HCT116 (cell line): ENCODE measurements at regions not wholly inside any gene's neighbourhood (a gene's known extent, or its start where the extent isn't known, plus 50 kb on each side); places are given as distances from the start of the nearest gene placed in this dataset.

Experiments
- ATAC-seq: fragments of 200-7000 bp; cut with Tn5 transposase; 2 replicates; pipeline ENCODE4 v1.9.1; 2020; ENCODE audit warnings: mild to moderate bottlenecking, moderate library complexity
- BruUV-seq: library from RNA; stranded (reverse); fragments of 400-500 nt; replicated peaks from 2 replicates; lab custom pipeline; 2021; lab: Mats Ljungman, UMichigan
- CTCF ChIA-PET: fragments of 300-600 bp; sonication (Branson Sonifier 250); formaldehyde crosslinking; loops from one replicate; lab custom pipeline; 2021; ENCODE audit warnings: antibody characterized with exemption; lab: Charles Lee
- POLR2A ChIA-PET: fragments of 300-600, 350-600 bp; sonication (Branson Sonifier 250); formaldehyde crosslinking; loops from one replicate; lab custom pipeline; 2021; ENCODE audit warnings: antibody characterized with exemption; lab: Charles Lee
- RAD21 ChIA-PET, 2 experiments: fragments of 300-600 bp; sonication (Branson Sonifier 250); formaldehyde crosslinking; loops; one replicate each; lab custom pipeline; 2023; ENCODE audit warnings: low total read pairs in 2 of 2; ENCODE audit not compliant: uncharacterized antibody in 2 of 2, unreplicated experiment in 2 of 2, low non-redundant PET in 1 of 2; lab: Charles Lee
- DNase-seq: peaks from one replicate; pipeline ENCODE4 v3.0.0-alpha.2; 2010; ENCODE audit warnings: low read depth, low spot score
- H2AFZ ChIP-seq: fragments of 200-600 bp; shearing (Covaris generic), sonication (generic); 2 replicates; pipeline ENCODE4 v1.6.1; 2017; ENCODE audit warnings: low read depth, mixed run types, mixed read lengths, antibody characterized with exemption, low read length; ENCODE audit not compliant: poor library complexity, severe bottlenecking
- H3K27ac ChIP-seq: 2 replicates; pipeline ENCODE4 v1.5.1; 2012; ENCODE audit warnings: low read depth, low read length
- H3K27me3 ChIP-seq: fragments of 200-600 bp; sonication (generic); 2 replicates; pipeline ENCODE4 v1.6.1; 2016; ENCODE audit warnings: mixed run types, low read length, mixed read lengths; ENCODE audit not compliant: insufficient read depth
- H3K36me3 ChIP-seq, 2 experiments: fragments of 200-500 bp in 1 of 2; fragments of 200-600 bp in 1 of 2; sonication (Bioruptor generic) in 1 of 2; sonication (generic) in 1 of 2; 2 replicates each; pipeline versions ENCODE4 v1.5.1 to v1.6.1; 2014 to 2016; ENCODE audit warnings: low read length in 2 of 2, inconsistent platforms in 1 of 2, mixed read lengths in 1 of 2, mixed run types in 1 of 2; ENCODE audit not compliant: insufficient read depth in 2 of 2, control insufficient read depth in 1 of 2
- H3K4me1 ChIP-seq, 2 experiments: fragments of 200-600 bp in 1 of 2; sonication (generic) in 1 of 2; 2 replicates each; pipeline versions ENCODE4 v1.5.1 to v1.6.1; 2012 to 2017; ENCODE audit warnings: low read length in 2 of 2, inconsistent platforms in 1 of 2, mild to moderate bottlenecking in 1 of 2, mixed read lengths in 1 of 2, mixed run types in 1 of 2, moderate library complexity in 1 of 2; ENCODE audit not compliant: insufficient read depth in 2 of 2, control insufficient read depth in 1 of 2
- H3K4me2 ChIP-seq: fragments of 200-600 bp; sonication (generic); 2 replicates; pipeline ENCODE4 v1.6.1; 2017; ENCODE audit warnings: mixed run types, low read length, mixed read lengths
- H3K4me3 ChIP-seq, 2 experiments: fragments of 200-600 bp in 1 of 2; sonication (generic) in 1 of 2; replicated peaks in 1 of 2; 2 replicates each; pipeline ENCODE4 v1.5.1; 2011 to 2016; ENCODE audit warnings: low read length in 2 of 2, control low read depth in 1 of 2, low read depth in 1 of 2, mild to moderate bottlenecking in 1 of 2, mixed read lengths in 1 of 2, mixed run types in 1 of 2
- H3K79me2 ChIP-seq: fragments of 200-600 bp; sonication (generic); 2 replicates; pipeline ENCODE4 v1.6.1; 2017; ENCODE audit warnings: mild to moderate bottlenecking, mixed run types, low read length, moderate library complexity, mixed read lengths; ENCODE audit not compliant: insufficient read depth
- H3K9ac ChIP-seq: fragments of 200-600 bp; sonication (generic); 2 replicates; pipeline ENCODE4 v1.6.1; 2016; ENCODE audit warnings: low read length, mixed read lengths
- H3K9me2 ChIP-seq: fragments of 200-600 bp; sonication (generic), shearing (Covaris generic); 2 replicates; pipeline ENCODE4 v1.6.1; 2017; ENCODE audit warnings: mixed run types, mild to moderate bottlenecking, moderate library complexity; ENCODE audit not compliant: insufficient read depth
- H3K9me3 ChIP-seq, 2 experiments: fragments of 200-500 bp in 1 of 2; fragments of 200-600 bp in 1 of 2; sonication (Bioruptor generic) in 1 of 2; sonication (generic) in 1 of 2; 2 replicates each; pipeline ENCODE4 v1.6.1; 2014 to 2017; ENCODE audit warnings: low read length in 2 of 2, mixed read lengths in 2 of 2, inconsistent platforms in 1 of 2, low read depth in 1 of 2, mild to moderate bottlenecking in 1 of 2, mixed run types in 1 of 2, moderate library complexity in 1 of 2; ENCODE audit not compliant: control insufficient read depth in 1 of 2, insufficient read depth in 1 of 2
- H4K20me1 ChIP-seq: fragments of 200-600 bp; sonication (generic), shearing (Covaris generic); 2 replicates; pipeline ENCODE4 v1.6.1; 2017; ENCODE audit warnings: mixed run types, mild to moderate bottlenecking, moderate library complexity; ENCODE audit not compliant: insufficient read depth
- CBX3 ChIP-seq: IDR thresholded peaks from 2 replicates; pipeline ENCODE4 v1.6.1; 2012; ENCODE audit warnings: low read depth
- CEBPB ChIP-seq: IDR thresholded peaks from 2 replicates; pipeline ENCODE4 v1.6.1; 2012; ENCODE audit warnings: low read depth
- CTCF ChIP-seq, 3 experiments: fragments of 200-600 bp in 1 of 3; sonication (generic) in 1 of 3; IDR thresholded peaks in 2 of 3; conservative IDR thresholded peaks in 1 of 3; 2 replicates each; pipeline ENCODE4 v1.5.1; 2012 to 2017; ENCODE audit warnings: low read depth in 2 of 3, low read length in 2 of 3, antibody characterized with exemption in 1 of 3, borderline replicate concordance in 1 of 3, control low read depth in 1 of 3, mild to moderate bottlenecking in 1 of 3, mixed read lengths in 1 of 3, mixed run types in 1 of 3, moderate library complexity in 1 of 3; ENCODE audit not compliant: insufficient read depth in 1 of 3
- EGR1 ChIP-seq: IDR thresholded peaks from 2 replicates; pipeline ENCODE4 v1.6.1; 2012; ENCODE audit warnings: low read depth
- ELF1 ChIP-seq: IDR thresholded peaks from 2 replicates; pipeline ENCODE4 v1.6.1; 2012; ENCODE audit warnings: low read depth, borderline replicate concordance
- EZH2 ChIP-seq: fragments of 200-600 bp; sonication (generic); IDR thresholded peaks from 2 replicates; pipeline ENCODE4 v1.6.1; 2017; ENCODE audit warnings: antibody characterized with exemption, mixed run types
- EZH2phosphoT487 ChIP-seq: fragments of 200-600 bp; IDR thresholded peaks from 2 replicates; pipeline ENCODE4 v1.6.1; 2018; ENCODE audit warnings: antibody characterized with exemption, borderline replicate concordance
- FOSL1 ChIP-seq: IDR thresholded peaks from 2 replicates; pipeline ENCODE4 v1.6.1; 2012; ENCODE audit warnings: low read depth
- JUND ChIP-seq: IDR thresholded peaks from 2 replicates; pipeline ENCODE4 v1.6.1; 2012
- POLR2A ChIP-seq: IDR thresholded peaks from 2 replicates; pipeline ENCODE4 v1.7.0; 2011; ENCODE audit warnings: borderline replicate concordance; ENCODE audit not compliant: insufficient read depth, insufficient read length; ENCODE audit errors: extremely low read depth
- POLR2AphosphoS5 ChIP-seq: IDR thresholded peaks from 2 replicates; pipeline ENCODE4 v1.6.1; 2011; ENCODE audit warnings: mild to moderate bottlenecking, low read depth, low read length, moderate library complexity
- RAD21 ChIP-seq: IDR thresholded peaks from 2 replicates; pipeline ENCODE4 v1.6.1; 2012; ENCODE audit warnings: low read depth, mild to moderate bottlenecking
- SIN3A ChIP-seq: IDR thresholded peaks from 2 replicates; pipeline ENCODE4 v1.6.1; 2012; ENCODE audit warnings: low read depth
- SP1 ChIP-seq: IDR thresholded peaks from 2 replicates; pipeline ENCODE4 v1.6.1; 2012; ENCODE audit warnings: low read depth
- TCF7L2 ChIP-seq: IDR thresholded peaks from 2 replicates; pipeline ENCODE4 v1.7.0; 2011; ENCODE audit warnings: borderline replicate concordance, inconsistent platforms; ENCODE audit not compliant: insufficient read depth, insufficient read length; ENCODE audit errors: extremely low read depth
- YY1 ChIP-seq: IDR thresholded peaks from 2 replicates; pipeline ENCODE4 v1.6.1; 2011; ENCODE audit warnings: low read length, low read depth, moderate library complexity, mild to moderate bottlenecking; ENCODE audit not compliant: insufficient replicate concordance; ENCODE audit errors: extremely low read depth
- ZBTB33 ChIP-seq: IDR thresholded peaks from 2 replicates; pipeline ENCODE4 v1.6.1; 2011; ENCODE audit warnings: mild to moderate bottlenecking, low read length, moderate library complexity; ENCODE audit not compliant: insufficient replicate concordance; ENCODE audit errors: extremely low read depth
- ZFX ChIP-seq: fragments of 450-650 bp; IDR thresholded peaks from 2 replicates; pipeline ENCODE4 v1.6.1; 2017
- ZNF274 ChIP-seq: fragments of 200-500 bp; sonication (Bioruptor generic); IDR thresholded peaks from 2 replicates; pipeline ENCODE4 v1.6.1; 2014; ENCODE audit warnings: mild to moderate bottlenecking, low read depth, low read length, inconsistent platforms
- intact Hi-C: fragments of 100-400 bp; cut with micrococcal nuclease; formaldehyde crosslinking; loops from 2 replicates; pipeline ENCODE4 v1.10.0; 2022

GRCh38 chr2:77602771-77603170 is 80.6 kb upstream of the LRRTM4 start:
- Histone ChIP-seq H3K9ac (no peak overlapping the region), H3K79me2 (no peaks in the 10 kb centered on the region), H3K4me2 (no peak overlapping the region), H3K27ac (no peak overlapping the region), H2AFZ (no peak overlapping the region), H3K27me3 (no peaks in the 10 kb centered on the region), H3K9me2 (no peaks in the 10 kb centered on the region), H3K36me3 (no peaks in the 10 kb centered on the region; a peak in 1 of 4 replicates), H3K4me1 (no peaks in the 10 kb centered on the region), H3K4me3 (no peak overlapping the region), H3K9me3 (peaks cover 0 to 4% of the 10 kb centered on the region in 2 experiments; a peak in 2 of 4 replicates), H4K20me1 (no peaks in the 10 kb centered on the region)
- ChIA-PET CTCF (no interaction called here), POLR2A (no interaction called here), RAD21 (no interaction called here)
- BruUV-seq, result no TSS peak
- DNase-seq, result no peak
- intact Hi-C loops, result no loop called here
- ATAC-seq, result no peak
- no peak for TF ChIP-seq ELF1
- TF ChIP-seq CEBPB, result no peak
- no peak for TF ChIP-seq FOSL1
- no peak for TF ChIP-seq POLR2AphosphoS5
- TF ChIP-seq CBX3, result no peak
- TF ChIP-seq ZFX, result no peak
- TF ChIP-seq POLR2A, result no peak
- no peak for TF ChIP-seq JUND
- TF ChIP-seq RAD21, result no peak
- TF ChIP-seq YY1, result no peak
- no peak for TF ChIP-seq ZBTB33
- TF ChIP-seq SP1, result no peak
- no peak for TF ChIP-seq ZNF274
- no peak for TF ChIP-seq CTCF (IDR thresholded peaks at IDR 0.05 in 2 of 3, conservative IDR thresholded peaks at IDR 0.05 in 1 of 3; ENCODE audit: borderline replicate concordance in 1 of 3, insufficient read depth in 1 of 3, low read depth in 2 of 3, low read length in 2 of 3)
- TF ChIP-seq TCF7L2, result no peak
- no peak for TF ChIP-seq SIN3A
- TF ChIP-seq EZH2, result no peak
- TF ChIP-seq EZH2phosphoT487, result no peak
- no peak for TF ChIP-seq EGR1
